IMR-90 (cell line): ENCODE measurements at regions not wholly inside any gene's neighbourhood (a gene's known extent, or its start where the extent isn't known, plus 50 kb on each side); places are given as distances from the start of the nearest gene placed in this dataset.

Experiments used
- BHLHE40 ChIP-seq: fragments of 150-350 bp; IDR thresholded peaks from 2 replicates; pipeline ENCODE4 v1.6.1; 2016; ENCODE audit warnings: mild to moderate bottlenecking, low read depth, low read length
- CTCF ChIP-seq: conservative IDR thresholded peaks from 2 replicates; pipeline ENCODE4 v1.5.1; 2012; ENCODE audit warnings: mild to moderate bottlenecking, low read depth, low read length, improper control_type of control experiment
- ELK1 ChIP-seq: fragments of 150-350 bp; IDR thresholded peaks from 2 replicates; pipeline ENCODE4 v1.6.1; 2016; ENCODE audit warnings: low read depth, mild to moderate bottlenecking, low read length, moderate library complexity, borderline replicate concordance
- POLR2A ChIP-seq: IDR thresholded peaks from 2 replicates; pipeline ENCODE4 v1.6.1; 2012; ENCODE audit warnings: mild to moderate bottlenecking, low read depth, low read length
- RAD21 ChIP-seq: IDR thresholded peaks from 2 replicates; pipeline ENCODE4 v1.6.1; 2012; ENCODE audit warnings: low read length, improper control_type of control experiment
- RFX5 ChIP-seq: IDR thresholded peaks from 2 replicates; pipeline ENCODE4 v1.8.0; 2012; ENCODE audit warnings: low read depth, mild to moderate bottlenecking, low read length, moderate library complexity

- TF ChIP-seq CTCF: no peak
- no peak for TF ChIP-seq POLR2A
- TF ChIP-seq RFX5: no peak
- TF ChIP-seq ELK1: no peak
- TF ChIP-seq RAD21: no peak
- TF ChIP-seq BHLHE40: no peak
Observed at GRCh38 chr6:90913266-90913960, 326.5 kb upstream of the MAP3K7 start.
